ENCODE measurements at regions not wholly inside any gene's neighbourhood (a gene's known extent, or its start where the extent isn't known, plus 50 kb on each side); places are given as distances from the start of the nearest gene placed in this dataset.

DNA sequence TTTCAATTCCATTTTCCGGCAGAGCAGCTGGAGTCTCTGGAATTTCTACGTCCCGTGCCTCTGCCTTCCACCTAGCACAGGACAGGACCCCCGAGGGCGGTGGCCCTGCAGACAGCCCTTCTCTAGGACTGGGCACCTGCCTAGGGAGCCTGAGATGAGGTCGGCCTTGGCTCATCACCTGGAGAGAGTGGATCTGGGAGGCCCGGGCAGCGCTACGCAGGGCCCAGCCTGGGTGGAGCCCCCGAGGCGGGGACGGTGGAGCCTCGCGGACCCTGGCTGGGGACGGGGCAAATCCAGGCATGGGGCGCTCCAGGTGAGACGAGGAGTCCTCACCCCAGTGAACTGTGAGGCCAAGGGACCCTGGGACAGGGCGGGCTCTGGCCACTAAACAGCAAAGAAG is 114.5 kb downstream of the MTRR start:
- no peak for TF ChIP-seq ZNF335 (CRISPR knock-in tag; IDR thresholded peaks at IDR 0.05)
- TF ChIP-seq, protein P1, sequence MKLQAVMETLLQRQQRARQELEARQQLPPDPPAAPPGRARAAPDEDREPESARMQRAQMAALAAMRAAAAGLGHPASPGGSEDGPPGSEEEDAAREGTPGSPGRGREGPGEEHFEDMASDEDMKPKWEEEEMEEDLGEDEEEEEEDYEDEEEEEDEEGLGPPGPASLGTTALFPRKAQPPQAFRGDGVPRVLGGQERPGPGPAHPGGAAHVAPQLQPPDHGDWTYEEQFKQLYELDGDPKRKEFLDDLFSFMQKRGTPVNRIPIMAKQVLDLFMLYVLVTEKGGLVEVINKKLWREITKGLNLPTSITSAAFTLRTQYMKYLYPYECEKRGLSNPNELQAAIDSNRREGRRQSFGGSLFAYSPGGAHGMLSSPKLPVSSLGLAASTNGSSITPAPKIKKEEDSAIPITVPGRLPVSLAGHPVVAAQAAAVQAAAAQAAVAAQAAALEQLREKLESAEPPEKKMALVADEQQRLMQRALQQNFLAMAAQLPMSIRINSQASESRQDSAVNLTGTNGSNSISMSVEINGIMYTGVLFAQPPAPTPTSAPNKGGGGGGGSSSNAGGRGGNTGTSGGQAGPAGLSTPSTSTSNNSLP (IDR thresholded peaks at IDR 0.05; ENCODE audit: low read depth, low read length), result no peak
- TF ChIP-seq, protein P2, sequence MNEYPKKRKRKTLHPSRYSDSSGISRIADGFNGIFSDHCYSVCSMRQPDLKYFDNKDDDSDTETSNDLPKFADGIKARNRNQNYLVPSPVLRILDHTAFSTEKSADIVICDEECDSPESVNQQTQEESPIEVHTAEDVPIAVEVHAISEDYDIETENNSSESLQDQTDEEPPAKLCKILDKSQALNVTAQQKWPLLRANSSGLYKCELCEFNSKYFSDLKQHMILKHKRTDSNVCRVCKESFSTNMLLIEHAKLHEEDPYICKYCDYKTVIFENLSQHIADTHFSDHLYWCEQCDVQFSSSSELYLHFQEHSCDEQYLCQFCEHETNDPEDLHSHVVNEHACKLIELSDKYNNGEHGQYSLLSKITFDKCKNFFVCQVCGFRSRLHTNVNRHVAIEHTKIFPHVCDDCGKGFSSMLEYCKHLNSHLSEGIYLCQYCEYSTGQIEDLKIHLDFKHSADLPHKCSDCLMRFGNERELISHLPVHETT (CRISPR knock-in tag; conservative IDR thresholded peaks at IDR 0.05), result no peak
- no peak for TF ChIP-seq SP2 (CRISPR knock-in tag; IDR thresholded peaks at IDR 0.05)
- TF ChIP-seq, protein P3, sequence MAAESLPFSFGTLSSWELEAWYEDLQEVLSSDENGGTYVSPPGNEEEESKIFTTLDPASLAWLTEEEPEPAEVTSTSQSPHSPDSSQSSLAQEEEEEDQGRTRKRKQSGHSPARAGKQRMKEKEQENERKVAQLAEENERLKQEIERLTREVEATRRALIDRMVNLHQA (CRISPR knock-in tag; IDR thresholded peaks at IDR 0.05), result no peak
- TF ChIP-seq TGIF2 (CRISPR knock-in tag; IDR thresholded peaks at IDR 0.05), result no peak
- no peak for TF ChIP-seq MTA3 (CRISPR knock-in tag; IDR thresholded peaks at IDR 0.05)
- no peak for TF ChIP-seq EP300 (IDR thresholded peaks at IDR 0.05; ENCODE audit: low read depth in 2 of 2, low read length in 2 of 2)
- TF ChIP-seq EP300 (CRISPR knock-in tag; IDR thresholded peaks at IDR 0.05; ENCODE audit: borderline replicate concordance), result no peak
- TF ChIP-seq, protein P4, sequence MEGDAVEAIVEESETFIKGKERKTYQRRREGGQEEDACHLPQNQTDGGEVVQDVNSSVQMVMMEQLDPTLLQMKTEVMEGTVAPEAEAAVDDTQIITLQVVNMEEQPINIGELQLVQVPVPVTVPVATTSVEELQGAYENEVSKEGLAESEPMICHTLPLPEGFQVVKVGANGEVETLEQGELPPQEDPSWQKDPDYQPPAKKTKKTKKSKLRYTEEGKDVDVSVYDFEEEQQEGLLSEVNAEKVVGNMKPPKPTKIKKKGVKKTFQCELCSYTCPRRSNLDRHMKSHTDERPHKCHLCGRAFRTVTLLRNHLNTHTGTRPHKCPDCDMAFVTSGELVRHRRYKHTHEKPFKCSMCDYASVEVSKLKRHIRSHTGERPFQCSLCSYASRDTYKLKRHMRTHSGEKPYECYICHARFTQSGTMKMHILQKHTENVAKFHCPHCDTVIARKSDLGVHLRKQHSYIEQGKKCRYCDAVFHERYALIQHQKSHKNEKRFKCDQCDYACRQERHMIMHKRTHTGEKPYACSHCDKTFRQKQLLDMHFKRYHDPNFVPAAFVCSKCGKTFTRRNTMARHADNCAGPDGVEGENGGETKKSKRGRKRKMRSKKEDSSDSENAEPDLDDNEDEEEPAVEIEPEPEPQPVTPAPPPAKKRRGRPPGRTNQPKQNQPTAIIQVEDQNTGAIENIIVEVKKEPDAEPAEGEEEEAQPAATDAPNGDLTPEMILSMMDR (CRISPR knock-in tag; IDR thresholded peaks at IDR 0.05), result no peak
- no peak for TF ChIP-seq POLR2AphosphoS5 (IDR thresholded peaks at IDR 0.05; ENCODE audit: low read depth, low read length)
- no peak for TF ChIP-seq SCMH1 (CRISPR knock-in tag; IDR thresholded peaks at IDR 0.05; ENCODE audit: borderline replicate concordance)
- TF ChIP-seq, protein P5, sequence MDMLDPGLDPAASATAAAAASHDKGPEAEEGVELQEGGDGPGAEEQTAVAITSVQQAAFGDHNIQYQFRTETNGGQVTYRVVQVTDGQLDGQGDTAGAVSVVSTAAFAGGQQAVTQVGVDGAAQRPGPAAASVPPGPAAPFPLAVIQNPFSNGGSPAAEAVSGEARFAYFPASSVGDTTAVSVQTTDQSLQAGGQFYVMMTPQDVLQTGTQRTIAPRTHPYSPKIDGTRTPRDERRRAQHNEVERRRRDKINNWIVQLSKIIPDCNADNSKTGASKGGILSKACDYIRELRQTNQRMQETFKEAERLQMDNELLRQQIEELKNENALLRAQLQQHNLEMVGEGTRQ (IDR thresholded peaks at IDR 0.05; ENCODE audit: low read depth, low read length), result no peak
- TF ChIP-seq, protein P5 (CRISPR knock-in tag; IDR thresholded peaks at IDR 0.05; ENCODE audit: borderline replicate concordance), result no peak
- TF ChIP-seq MYNN (CRISPR knock-in tag; IDR thresholded peaks at IDR 0.05; ENCODE audit: low read depth), result no peak
- no peak for TF ChIP-seq HNRNPUL1 (IDR thresholded peaks at IDR 0.05; ENCODE audit: low read depth, low read length)
